Iris pigment epithelial cell (primary cell): ENCODE measurements at regions not wholly inside any gene's neighbourhood (a gene's known extent, or its start where the extent isn't known, plus 50 kb on each side); places are given as distances from the start of the nearest gene placed in this dataset.
"Not testable (repeated sequence)": the region's sequence is repeated elsewhere in the genome, so short reads cannot be mapped to it uniquely, and the experiment has no call there.

Experiments used
- DNase-seq: peaks from one replicate; pipeline ENCODE4 v3.0.0-alpha.2; 2011; ENCODE audit warnings: low read depth

DNA sequence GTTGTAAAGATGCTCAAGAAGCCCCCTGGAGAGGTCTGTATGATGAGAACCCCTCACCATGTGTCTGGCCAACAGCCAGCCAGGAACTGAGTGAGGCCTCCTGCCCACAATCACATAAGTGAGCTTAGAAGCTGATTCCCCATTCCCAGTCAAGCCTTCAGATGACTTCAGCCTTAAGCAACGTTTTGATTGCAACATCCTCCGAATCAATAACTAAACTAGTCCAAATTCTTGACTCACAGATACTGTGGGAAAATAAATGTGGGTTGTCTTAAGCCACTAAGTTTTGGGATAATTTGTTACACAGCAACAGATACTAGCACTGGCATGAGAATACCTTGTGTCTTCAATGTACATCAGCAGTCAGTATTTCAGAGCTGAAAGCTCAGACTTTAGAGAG, 54.5 kb upstream of the HS3ST4 start:
- DNase-seq: no peak

DNA sequence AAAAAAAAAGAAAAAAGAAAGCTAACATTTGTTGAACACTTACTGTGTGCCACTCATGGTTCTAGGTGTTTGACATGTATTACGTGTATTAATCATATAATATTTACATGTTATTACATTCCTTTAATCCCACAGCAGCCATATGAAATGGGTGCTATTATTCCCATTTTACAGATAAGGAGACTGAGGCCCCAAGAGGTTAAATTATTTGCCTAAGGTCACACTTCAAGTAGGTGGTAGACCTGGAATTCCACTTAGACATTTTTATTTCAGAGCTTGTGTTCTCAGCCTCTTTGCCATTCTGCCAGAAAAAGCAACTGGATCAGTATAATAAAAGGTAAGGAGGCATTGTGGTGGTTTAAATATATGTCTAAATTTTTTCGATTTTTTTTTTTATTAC, 55.1 kb upstream of the HS3ST4 start:
- DNase-seq: no peak

DNA sequence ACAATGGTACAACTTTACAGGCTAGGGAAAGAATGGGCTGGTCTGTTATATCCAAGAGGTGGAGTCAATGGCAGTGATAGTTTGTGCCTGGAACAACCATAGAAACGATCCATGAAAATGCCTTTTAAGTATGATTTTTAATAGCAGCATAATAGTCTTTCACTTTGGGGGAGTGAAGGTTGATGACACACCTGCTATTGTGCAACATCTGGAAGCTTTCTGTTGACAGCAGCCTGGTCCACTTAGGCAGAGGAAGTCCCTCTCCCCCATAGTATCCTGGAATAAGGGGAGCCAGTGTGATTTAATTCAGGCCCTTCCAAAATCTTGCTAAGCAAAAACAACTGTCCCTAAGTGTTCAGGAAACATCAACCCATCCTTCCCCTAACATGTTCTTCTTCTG, 56.3 kb upstream of the HS3ST4 start:
- DNase-seq: no peak

DNA sequence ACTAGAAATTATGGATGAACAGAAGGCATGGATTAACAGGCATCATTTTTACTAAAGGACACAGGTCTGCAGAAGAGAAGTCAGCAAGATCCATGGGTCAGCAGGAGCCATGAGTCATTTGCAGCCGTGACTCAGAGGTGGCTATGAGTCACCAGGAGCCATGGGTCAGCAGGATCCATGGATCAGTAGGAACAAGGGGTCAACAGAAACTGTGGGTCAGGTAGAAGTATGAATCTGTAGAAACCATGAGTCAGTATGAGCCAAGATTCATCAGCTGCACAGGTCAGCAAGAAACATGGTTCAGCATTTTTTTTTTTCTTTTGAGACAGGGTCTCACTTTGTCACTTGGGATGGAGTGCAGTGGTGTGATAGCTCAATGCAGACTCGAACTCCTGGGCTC, 58.2 kb upstream of the HS3ST4 start:
- DNase-seq: no peak

DNA sequence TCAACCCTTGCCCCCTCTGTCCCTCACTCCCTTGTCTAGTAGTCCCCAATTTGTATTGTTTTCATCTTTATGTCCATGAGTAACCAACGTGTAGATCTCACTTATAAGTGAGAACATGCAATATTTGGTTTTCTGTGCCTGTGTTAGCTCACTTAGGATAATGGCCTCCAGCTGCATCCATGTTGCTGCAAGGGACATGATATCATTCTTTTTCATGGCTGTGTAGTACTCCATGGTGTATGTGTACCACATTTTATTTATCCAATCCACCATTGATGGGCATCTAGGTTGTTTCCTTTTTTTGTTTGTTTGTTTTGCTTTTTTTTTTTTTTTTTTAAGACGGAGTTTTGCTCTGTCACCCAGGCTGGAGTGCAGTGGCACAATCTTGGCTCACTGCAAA, 63.0 kb upstream of the HS3ST4 start:
- DNase-seq: no peak

- DNase-seq: no peak
Measured at GRCh38 chr16:25627641-25628040, 64.1 kb upstream of the HS3ST4 start.

DNA sequence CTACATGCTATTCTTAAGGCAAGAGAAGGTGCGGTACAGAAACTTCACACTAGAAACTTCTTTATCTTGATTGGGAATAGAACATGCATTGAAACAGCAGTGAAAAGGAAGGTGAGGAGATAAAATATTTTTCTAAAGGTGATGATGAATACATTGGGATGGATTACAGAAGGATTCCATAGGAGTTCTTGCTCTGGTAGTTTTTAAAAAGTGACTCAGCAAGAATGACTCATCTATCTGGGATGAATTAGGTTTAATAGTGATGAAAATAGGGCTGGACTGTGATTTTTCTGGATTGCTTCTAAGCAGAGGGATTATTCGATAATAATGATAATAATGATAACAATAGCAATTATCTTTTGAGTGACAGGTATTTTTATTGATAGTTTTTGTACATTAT, 65.6 kb upstream of the HS3ST4 start:
- no peak for DNase-seq

DNA sequence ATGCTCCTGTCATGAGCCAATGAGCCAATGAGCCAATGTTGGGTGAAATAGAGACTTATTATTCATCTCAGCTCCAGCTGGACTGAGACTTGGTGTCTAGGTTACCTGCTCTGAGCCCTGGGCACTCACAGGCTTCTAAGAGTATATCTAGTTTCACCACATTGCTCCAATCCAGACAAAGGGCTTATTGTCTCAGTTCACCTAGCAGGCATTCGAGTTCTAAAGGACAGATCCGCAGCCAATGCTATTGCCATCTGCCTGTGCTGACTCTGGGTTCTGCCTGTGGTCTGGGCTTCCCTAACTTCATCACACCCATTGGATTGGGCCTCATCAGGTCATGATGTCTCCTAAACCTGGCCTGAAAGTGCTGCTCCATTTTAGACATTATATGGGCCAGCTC, 66.1 kb upstream of the HS3ST4 start:
- no peak for DNase-seq

GRCh38 chr16:25614716-25615265, 77.0 kb upstream of the HS3ST4 start:
- DNase-seq: no peak

- DNase-seq: no peak
Measured at GRCh38 chr16:25613931-25614330, 77.8 kb upstream of the HS3ST4 start.

- DNase-seq: no peak
Measured at GRCh38 chr16:25608002-25608401, 83.8 kb upstream of the HS3ST4 start.

DNA sequence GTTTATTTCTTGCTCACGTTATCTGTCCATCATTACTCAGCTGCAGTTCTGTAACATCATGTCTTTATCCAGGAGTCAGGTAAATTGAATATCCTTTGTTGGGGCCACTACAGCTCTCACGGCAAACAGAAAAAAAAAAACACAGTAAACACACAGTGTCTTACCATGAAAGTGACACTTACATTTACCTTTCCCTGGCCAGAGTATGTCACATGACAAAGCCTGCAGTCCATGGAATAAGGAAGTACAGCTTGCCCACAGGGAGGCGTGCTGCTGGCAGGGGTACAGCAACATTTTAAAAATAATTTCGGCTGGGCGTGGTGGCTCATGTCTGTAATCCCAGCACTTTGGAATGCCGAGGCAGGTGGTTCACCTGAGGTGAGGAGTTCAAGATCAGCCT, 85.7 kb upstream of the HS3ST4 start:
- no peak for DNase-seq

- DNase-seq: no peak
Measured at GRCh38 chr16:25605381-25605780, 86.4 kb upstream of the HS3ST4 start.

DNA sequence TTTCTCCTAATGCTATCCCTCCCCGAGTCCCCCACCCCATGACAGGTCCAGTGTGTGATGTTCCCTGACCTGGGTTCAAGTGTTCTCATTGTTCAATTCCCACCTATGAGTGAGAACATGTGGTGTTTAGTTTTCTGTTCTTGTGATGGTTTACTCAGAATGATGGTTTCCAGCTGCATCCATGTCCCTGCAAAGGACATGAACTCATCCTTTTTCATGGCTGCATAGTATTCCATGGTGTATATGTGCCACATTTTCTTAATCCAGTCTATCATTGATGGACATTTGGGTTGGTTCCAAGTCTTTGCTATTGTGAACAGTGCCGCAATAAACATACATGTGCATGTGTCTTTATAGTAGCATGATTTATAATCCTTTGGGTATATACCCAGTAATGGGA, 90.5 kb upstream of the HS3ST4 start:
- not testable (repeated sequence) for DNase-seq

GRCh38 chr16:25596194-25596593, 95.6 kb upstream of the HS3ST4 start:
- no peak for DNase-seq

- no peak for DNase-seq
Measured at GRCh38 chr16:25593260-25593659, 98.5 kb upstream of the HS3ST4 start.

DNA sequence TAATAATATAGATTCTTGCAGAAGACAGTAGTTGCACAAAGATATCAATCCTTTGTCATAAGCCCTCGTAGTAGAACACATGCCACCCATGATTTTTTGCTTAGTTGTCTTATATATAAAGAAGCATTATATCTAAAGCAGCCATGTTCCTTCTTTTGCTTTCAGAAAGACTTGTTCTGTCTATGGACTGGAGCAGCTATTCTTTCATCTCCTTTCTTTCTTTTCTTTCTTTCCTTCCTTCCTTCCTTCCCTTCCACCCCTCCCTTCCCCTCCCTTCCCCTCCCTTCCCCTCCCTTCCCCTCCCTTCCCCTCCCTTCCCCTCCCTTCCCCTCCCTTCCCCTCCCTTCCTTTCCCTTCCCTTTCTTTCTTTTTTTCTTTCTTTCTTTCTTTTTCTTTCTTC, 104.0 kb upstream of the HS3ST4 start:
- DNase-seq: no peak

- no peak for DNase-seq
Measured at GRCh38 chr16:25586826-25587225, 104.9 kb upstream of the HS3ST4 start.

- no peak for DNase-seq
Measured at GRCh38 chr16:25585526-25585925, 106.2 kb upstream of the HS3ST4 start.

DNA sequence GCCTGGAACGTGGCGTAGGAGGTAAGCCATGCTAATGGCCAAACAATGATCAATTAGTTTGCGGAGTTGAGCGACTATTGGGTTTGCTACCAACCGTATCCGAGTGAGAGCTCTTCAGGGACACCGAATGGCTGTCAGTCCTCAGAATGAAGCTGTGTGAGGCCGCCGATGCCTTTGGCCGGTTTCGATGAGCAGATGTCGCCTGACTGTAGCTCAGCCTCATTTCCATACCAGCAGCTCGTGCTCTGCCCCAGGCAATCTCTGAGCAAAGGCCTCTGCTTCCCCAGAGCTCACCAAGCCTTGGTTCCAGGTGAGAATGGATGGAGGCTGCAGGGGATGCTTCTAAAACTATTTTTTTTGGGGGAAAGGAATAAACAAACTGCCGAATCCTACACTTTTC, 111.7 kb upstream of the HS3ST4 start:
- no peak for DNase-seq

DNA sequence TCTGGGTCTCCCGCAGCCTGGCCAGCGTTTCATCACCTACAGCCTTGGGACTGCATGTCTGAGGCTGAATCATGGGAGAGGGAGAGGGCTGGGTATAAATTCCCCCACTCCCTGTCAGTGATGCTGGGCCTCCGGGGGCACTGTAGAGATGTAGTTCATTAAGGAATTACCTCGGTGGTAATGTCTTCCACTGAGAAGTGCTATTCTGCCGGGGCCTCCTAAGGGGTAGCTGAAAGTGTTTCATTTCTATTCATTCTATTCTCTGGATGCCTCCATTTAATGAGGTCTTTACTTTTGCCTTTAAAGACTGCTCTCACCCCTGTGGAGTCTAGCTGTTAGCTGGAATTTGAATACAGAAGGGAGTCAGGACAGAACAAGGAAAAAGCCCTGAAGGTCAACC, 116.4 kb upstream of the HS3ST4 start:
- DNase-seq: no peak

GRCh38 chr16:25571712-25572111, 120.0 kb upstream of the HS3ST4 start:
- DNase-seq: no peak

GRCh38 chr16:25570131-25570530, 121.6 kb upstream of the HS3ST4 start:
- no peak for DNase-seq

GRCh38 chr16:25568991-25569390, 122.8 kb upstream of the HS3ST4 start:
- no peak for DNase-seq

DNA sequence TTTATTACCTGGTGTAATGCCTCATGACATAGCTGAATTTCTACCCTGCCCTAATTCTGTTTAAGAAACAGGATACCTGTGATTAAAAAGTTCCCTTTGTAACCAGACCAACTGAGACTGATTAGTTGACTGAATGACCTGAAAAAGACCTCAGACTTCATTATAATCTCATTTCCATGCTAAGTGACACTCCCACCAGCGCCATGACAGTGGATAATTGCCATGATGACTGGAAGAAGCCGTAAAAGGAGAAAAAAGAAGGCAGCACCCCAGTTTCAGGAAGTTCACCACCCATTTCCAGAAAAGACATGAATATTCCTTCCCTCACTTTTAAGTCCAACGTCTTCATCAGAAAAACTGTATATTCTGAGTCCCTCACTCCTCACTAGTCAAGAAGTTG, 125.6 kb upstream of the HS3ST4 start:
- no peak for DNase-seq
